Neuronal stem cell (in vitro differentiated cells): ENCODE measurements at regions not wholly inside any gene's neighbourhood (a gene's known extent, or its start where the extent isn't known, plus 50 kb on each side); places are given as distances from the start of the nearest gene placed in this dataset.
A peak's percentile ranks its signal among the peaks of the same experiment; 100 is the strongest.

Experiments used
- DNase-seq: peaks from one replicate; pipeline ENCODE4 v3.0.0-alpha.2; 2013; ENCODE audit warnings: low spot score
- H2AFZ ChIP-seq: one replicate; pipeline ENCODE4 v1.6.1; 2013; ENCODE audit warnings: mild to moderate bottlenecking, low read length, inconsistent platforms
- H2AK5ac ChIP-seq: 2 replicates; pipeline ENCODE4 v1.6.1; 2013; ENCODE audit warnings: low read depth, mild to moderate bottlenecking, inconsistent platforms, low read length, moderate library complexity, mixed read lengths
- H2BK120ac ChIP-seq: 2 replicates; pipeline ENCODE4 v1.6.1; 2013; ENCODE audit warnings: low read depth, mild to moderate bottlenecking, inconsistent platforms, low read length, moderate library complexity, mixed read lengths
- H2BK12ac ChIP-seq: one replicate; pipeline ENCODE4 v1.6.1; 2013; ENCODE audit warnings: low read length, inconsistent platforms
- H2BK15ac ChIP-seq: 2 replicates; pipeline ENCODE4 v1.6.1; 2013; ENCODE audit warnings: mild to moderate bottlenecking, low read length, inconsistent platforms, mixed read lengths
- H2BK5ac ChIP-seq: one replicate; pipeline ENCODE4 v1.6.1; 2013; ENCODE audit warnings: inconsistent platforms, mild to moderate bottlenecking, low read length, moderate library complexity
- H3K14ac ChIP-seq: one replicate; pipeline ENCODE4 v1.6.1; 2013; ENCODE audit warnings: low read length, inconsistent platforms
- H3K18ac ChIP-seq: 2 replicates; pipeline ENCODE4 v1.6.1; 2013; ENCODE audit warnings: low read length, inconsistent platforms
- H3K23ac ChIP-seq: 2 replicates; pipeline ENCODE4 v1.6.1; 2013; ENCODE audit warnings: low read depth, mild to moderate bottlenecking, mixed read lengths, low read length, inconsistent platforms; ENCODE audit not compliant: poor library complexity
- H3K27ac ChIP-seq: replicated peaks from 3 replicates; pipeline ENCODE4 v1.5.1; 2013; ENCODE audit warnings: low read length, inconsistent platforms
- H3K27me3 ChIP-seq, 3 experiments: 2 replicates each; pipeline ENCODE4 v1.6.1; 2013; ENCODE audit warnings: low read length in 3 of 3, mild to moderate bottlenecking in 2 of 3, inconsistent platforms in 1 of 3, low read depth in 1 of 3, mixed read lengths in 1 of 3, moderate library complexity in 1 of 3; ENCODE audit not compliant: control insufficient read depth in 3 of 3, insufficient read depth in 3 of 3
- H3K36me3 ChIP-seq, 2 donors: replicated peaks in 1 of 2; 2 replicates each; pipeline ENCODE4 v1.6.1; 2013; ENCODE audit warnings: low read length in 2 of 2; ENCODE audit not compliant: control insufficient read depth in 2 of 2, insufficient read depth in 2 of 2
- H3K4ac ChIP-seq: 2 replicates; pipeline ENCODE4 v1.6.1; 2013; ENCODE audit warnings: inconsistent platforms, mild to moderate bottlenecking, low read length, moderate library complexity
- H3K4me1 ChIP-seq, 2 donors: 1 replicate in 1 of 2; 2 replicates in 1 of 2; pipeline ENCODE4 v1.6.1; 2013; ENCODE audit warnings: low read length in 2 of 2, low read depth in 1 of 2; ENCODE audit not compliant: control insufficient read depth in 2 of 2, insufficient read depth in 1 of 2
- H3K4me2 ChIP-seq: one replicate; pipeline ENCODE4 v1.6.1; 2013; ENCODE audit warnings: mild to moderate bottlenecking, low read length, inconsistent platforms; ENCODE audit not compliant: insufficient read depth, poor library complexity, severe bottlenecking
- H3K4me3 ChIP-seq, 2 donors: 2 replicates each; pipeline ENCODE4 v1.5.1; 2013; ENCODE audit warnings: low read length in 2 of 2, mild to moderate bottlenecking in 2 of 2, inconsistent platforms in 1 of 2, moderate library complexity in 1 of 2
- H3K79me1 ChIP-seq: one replicate; pipeline ENCODE4 v1.6.1; 2013; ENCODE audit warnings: low read depth, mild to moderate bottlenecking, inconsistent platforms, low read length, moderate library complexity
- H3K9ac ChIP-seq: one replicate; pipeline ENCODE4 v1.6.1; 2013; ENCODE audit warnings: mild to moderate bottlenecking, low read depth, low read length, inconsistent platforms; ENCODE audit not compliant: poor library complexity
- H3K9me3 ChIP-seq, 2 donors: replicated peaks in 1 of 2; 2 replicates each; pipeline versions ENCODE3 to v1.6.1; 2013; ENCODE audit warnings: low read length in 2 of 2, mild to moderate bottlenecking in 2 of 2, inconsistent platforms in 1 of 2, low read depth in 1 of 2, mixed read lengths in 1 of 2, moderate library complexity in 1 of 2; ENCODE audit not compliant: control insufficient read depth in 2 of 2, insufficient read depth in 1 of 2
- H4K8ac ChIP-seq: one replicate; pipeline ENCODE4 v1.6.1; 2013; ENCODE audit warnings: low read depth, mild to moderate bottlenecking, inconsistent platforms, low read length, moderate library complexity
- H4K91ac ChIP-seq: one replicate; pipeline ENCODE4 v1.6.1; 2013; ENCODE audit warnings: low read length, low read depth, mild to moderate bottlenecking, inconsistent platforms; ENCODE audit not compliant: poor library complexity
- WGBS, 2 donors: extraction: QIAGEN DNeasy Blood & Tissue Kit; methylation state at CpG; one replicate each; pipeline ENCODE4 v1.1.7; 2013; ENCODE audit warnings: missing lambda C conversion rate in 2 of 2, mixed read lengths in 1 of 2; ENCODE audit not compliant: insufficient read length in 2 of 2, insufficient replicate concordance in 1 of 2; ENCODE audit errors: extremely low coverage in 2 of 2; 5-methylcytosine and 5-hydroxymethylcytosine counted together

DNA sequence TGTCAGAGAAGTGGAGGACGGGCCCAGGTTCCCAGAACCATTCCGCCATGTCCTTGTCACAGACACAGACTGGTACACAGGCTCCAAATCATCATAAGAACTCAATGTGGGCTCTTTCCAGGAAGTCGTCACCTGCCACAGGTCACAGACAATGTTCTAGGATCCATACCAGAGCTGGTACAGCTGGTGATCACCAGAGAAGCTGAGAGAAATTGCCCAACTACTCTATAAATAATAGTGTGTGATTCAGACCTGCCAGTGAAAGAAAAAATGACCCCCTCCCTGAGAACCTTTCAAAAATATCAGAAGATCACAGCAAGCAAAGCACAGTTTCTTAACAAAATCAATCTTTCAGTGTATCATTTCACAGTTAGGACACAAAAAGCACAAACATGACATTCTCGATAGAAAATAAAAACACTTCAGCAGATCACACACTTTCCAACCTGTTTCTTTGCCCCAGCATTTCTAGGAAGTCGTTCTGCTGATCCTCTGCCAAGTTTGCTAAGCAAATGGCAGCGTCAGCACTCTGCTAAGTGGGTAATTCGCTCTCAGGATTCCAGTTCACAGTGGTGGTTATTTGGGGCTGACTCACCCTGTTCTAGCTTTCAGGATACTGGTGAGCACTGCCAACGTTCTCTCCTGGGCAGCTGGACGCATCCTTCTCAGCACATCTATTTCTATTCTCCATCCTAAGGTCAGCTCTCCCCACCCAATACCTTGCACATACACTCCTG, 223.3 kb upstream of the SFSWAP start:
- no CpG with 5 or more reads among the region's 9 CpGs for WGBS, 2 donors
- Histone ChIP-seq H2BK12ac (no peak overlapping the region), H3K27ac (no peak overlapping the region), H3K79me1 (no peaks in the 10 kb centered on the region), H2AK5ac (no peak overlapping the region), H3K9ac (no peak overlapping the region), H2AFZ (peak overlapping the region; percentile 16), H4K8ac (no peak overlapping the region), H3K4ac (no peak overlapping the region), H3K4me3 (no peak overlapping the region), H2BK5ac (no peak overlapping the region), H2BK15ac (no peak overlapping the region), H2BK120ac (no peak overlapping the region), H3K36me3 (no peaks in the 10 kb centered on the region), H3K18ac (no peak overlapping the region), H3K23ac (no peak overlapping the region), H3K9me3 (no peaks in the 10 kb centered on the region), H3K4me2 (no peak overlapping the region), H4K91ac (no peak overlapping the region), H3K27me3 (no peaks in the 10 kb centered on the region), H3K4me1 (no peaks in the 10 kb centered on the region), H3K14ac (no peak overlapping the region)
- no peak for DNase-seq

DNA sequence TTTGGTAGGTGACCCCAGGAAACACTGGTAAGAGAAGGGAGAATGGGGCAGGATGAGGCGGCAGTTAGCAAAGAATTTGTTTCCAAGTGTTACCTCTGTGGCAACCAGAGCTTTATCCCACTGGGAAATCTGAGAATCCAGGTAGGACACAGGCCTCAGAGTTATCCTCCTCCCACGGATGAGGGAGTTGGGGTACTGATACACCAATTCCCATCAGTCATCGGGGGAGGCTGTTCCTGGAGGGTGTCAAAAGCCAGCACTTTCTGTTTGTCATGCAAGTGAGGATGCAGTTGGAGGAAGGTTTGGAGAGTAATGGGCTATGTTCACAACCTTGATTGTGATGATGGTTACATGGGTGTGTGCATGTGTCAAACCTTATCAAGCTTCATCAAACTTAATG, 221.2 kb upstream of the SFSWAP start:
- no peaks in the 10 kb centered on the region for H3K4me1 ChIP-seq
- H3K9me3 ChIP-seq: no peaks in the 10 kb centered on the region
- no peak overlapping the region for H2BK12ac ChIP-seq
- no peak overlapping the region for H2BK120ac ChIP-seq
- H3K79me1 ChIP-seq: no peaks in the 10 kb centered on the region
- H2AK5ac ChIP-seq: no peak overlapping the region
- H3K27ac ChIP-seq: no peak overlapping the region
- H4K91ac ChIP-seq: no peak overlapping the region
- no peak overlapping the region for H3K23ac ChIP-seq
- no peak overlapping the region for H4K8ac ChIP-seq
- H3K36me3 ChIP-seq: no peaks in the 10 kb centered on the region
- H3K4me2 ChIP-seq: no peak overlapping the region
- WGBS, 2 donors: no CpG with 5 or more reads among the region's 3 CpGs
- no peak overlapping the region for H3K4me3 ChIP-seq
- H2AFZ ChIP-seq: no peak overlapping the region
- no peak overlapping the region for H3K14ac ChIP-seq
- no peaks in the 10 kb centered on the region for H3K27me3 ChIP-seq
- no peak overlapping the region for H2BK5ac ChIP-seq
- H3K18ac ChIP-seq: no peak overlapping the region
- H2BK15ac ChIP-seq: no peak overlapping the region
- H3K4ac ChIP-seq: no peak overlapping the region
- H3K9ac ChIP-seq: no peak overlapping the region
- no peak for DNase-seq

DNA sequence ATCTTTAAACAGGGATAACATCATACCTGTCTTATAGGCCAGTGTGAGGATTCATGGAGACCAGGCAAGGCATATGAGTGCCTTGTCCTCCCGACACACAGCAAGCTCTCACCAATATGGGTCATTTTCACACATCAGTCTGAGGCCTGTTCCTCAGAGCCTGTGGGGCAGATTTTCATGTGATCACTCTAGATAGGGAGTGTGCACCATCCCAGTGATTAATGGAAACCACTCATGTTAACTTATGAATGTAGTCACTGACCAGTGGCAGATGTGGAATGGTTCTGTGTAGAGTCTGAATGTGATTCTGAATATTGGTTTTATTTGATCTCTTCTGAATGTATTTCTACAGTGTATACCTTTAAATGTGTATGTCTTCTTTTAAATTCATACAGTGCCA, 219.7 kb upstream of the SFSWAP start:
- no peak overlapping the region for H2AFZ ChIP-seq
- WGBS, 2 donors: no CpG with 5 or more reads among the region's 1 CpG
- no peak overlapping the region for H3K9ac ChIP-seq
- no peaks in the 10 kb centered on the region for H3K79me1 ChIP-seq
- no peak overlapping the region for H2AK5ac ChIP-seq
- H3K4me2 ChIP-seq: no peak overlapping the region
- no peaks in the 10 kb centered on the region for H3K36me3 ChIP-seq
- H2BK5ac ChIP-seq: no peak overlapping the region
- no peak overlapping the region for H3K27ac ChIP-seq
- no peak overlapping the region for H4K8ac ChIP-seq
- H3K23ac ChIP-seq: no peak overlapping the region
- H3K9me3 ChIP-seq: no peaks in the 10 kb centered on the region
- DNase-seq: no peak
- no peaks in the 10 kb centered on the region for H3K27me3 ChIP-seq
- H2BK12ac ChIP-seq: no peak overlapping the region
- no peak overlapping the region for H3K14ac ChIP-seq
- H3K4ac ChIP-seq: no peak overlapping the region
- no peak overlapping the region for H2BK120ac ChIP-seq
- H3K18ac ChIP-seq: no peak overlapping the region
- H4K91ac ChIP-seq: no peak overlapping the region
- no peak overlapping the region for H2BK15ac ChIP-seq
- H3K4me1 ChIP-seq: no peaks in the 10 kb centered on the region
- no peak overlapping the region for H3K4me3 ChIP-seq

DNA sequence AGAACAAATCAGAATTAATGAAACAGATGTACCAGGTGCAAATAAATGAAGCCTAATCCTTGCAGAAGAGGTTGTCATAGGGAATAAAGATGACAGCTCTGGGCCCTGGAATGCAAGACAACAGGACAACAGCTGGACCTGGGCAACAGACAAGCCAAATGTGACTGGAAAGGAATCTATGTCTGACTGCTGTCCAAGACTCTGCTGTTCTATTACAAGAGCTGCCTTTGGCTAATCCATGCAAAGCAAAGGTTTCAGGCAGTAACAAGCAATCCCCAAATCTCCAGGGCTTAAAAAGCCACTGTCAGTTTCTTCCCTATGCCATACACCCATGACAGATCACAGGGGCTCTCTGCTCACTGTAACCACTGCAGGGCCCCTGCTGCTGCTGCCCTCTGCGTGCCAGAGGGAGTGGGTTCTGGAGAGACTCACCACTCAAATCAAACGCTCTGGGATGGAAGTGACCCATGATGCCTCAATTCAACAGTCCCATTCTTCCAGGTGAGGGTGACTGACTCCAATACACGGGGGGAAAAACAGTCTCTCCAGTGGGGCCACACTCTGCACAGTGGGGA, 218.9 kb upstream of the SFSWAP start:
- Histone ChIP-seq H3K4me1 (no peaks in the 10 kb centered on the region), H2BK12ac (no peak overlapping the region), H3K36me3 (no peaks in the 10 kb centered on the region), H3K9ac (no peak overlapping the region), H3K9me3 (no peaks in the 10 kb centered on the region), H2BK15ac (no peak overlapping the region), H3K4me2 (no peak overlapping the region), H4K8ac (no peak overlapping the region), H3K79me1 (no peaks in the 10 kb centered on the region), H3K27me3 (no peaks in the 10 kb centered on the region), H2BK120ac (no peak overlapping the region), H3K23ac (no peak overlapping the region), H2AK5ac (no peak overlapping the region), H3K18ac (no peak overlapping the region), H2BK5ac (no peak overlapping the region), H4K91ac (no peak overlapping the region), H2AFZ (no peak overlapping the region), H3K27ac (no peak overlapping the region), H3K4ac (no peak overlapping the region), H3K14ac (no peak overlapping the region), H3K4me3 (no peak overlapping the region)
- no peak for DNase-seq
- WGBS, 2 donors: no CpG with 5 or more reads among the region's 3 CpGs
